NCI-H524 (cell line): ENCODE measurements at regions not wholly inside any gene's neighbourhood (a gene's known extent, or its start where the extent isn't known, plus 50 kb on each side); places are given as distances from the start of the nearest gene placed in this dataset.

Experiments used
- DNase-seq, 2 experiments: peaks; one replicate each; lab custom pipeline; 2025; lab: John Stamatoyannopoulos, UW

GRCh38 chr1:213724640-213725536, 262.9 kb upstream of the PROX1 start:
- DNase-seq: no peak

DNA sequence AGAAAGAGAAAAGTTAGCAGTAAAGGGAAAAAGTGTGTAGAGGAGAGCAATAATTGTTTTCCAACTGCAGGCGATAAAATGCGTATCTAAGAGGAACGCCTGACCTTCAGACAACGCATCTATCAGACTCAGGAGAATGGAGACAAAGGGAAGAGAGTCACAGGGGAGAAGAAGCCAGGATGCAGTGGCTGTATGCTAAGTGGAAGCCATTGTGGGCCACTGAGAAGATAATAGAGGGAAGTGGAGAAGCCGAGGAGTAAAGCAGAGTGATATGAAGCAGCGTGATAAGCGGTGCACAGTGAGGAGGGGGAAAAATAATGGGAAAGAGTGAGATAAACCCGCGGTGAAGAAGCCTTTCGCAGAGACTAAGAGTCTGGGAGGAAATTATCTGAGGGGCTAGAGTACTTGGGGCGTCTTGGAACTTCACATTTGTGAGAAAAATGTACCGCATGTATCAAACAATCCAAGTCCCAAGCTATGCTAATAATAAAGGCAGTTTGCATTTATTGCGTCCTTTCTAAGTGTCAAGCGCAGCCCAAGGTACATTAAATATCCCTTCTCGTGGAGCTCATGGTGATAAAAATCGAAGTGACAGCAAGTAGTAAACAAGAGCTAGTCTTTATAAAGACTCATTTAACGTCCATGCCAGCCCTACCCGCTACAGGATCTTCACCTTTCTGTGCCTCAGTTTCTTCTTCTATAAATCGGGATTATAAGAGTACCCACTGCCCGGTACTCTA, 259.8 kb upstream of the PROX1 start:
- no peak for DNase-seq

- DNase-seq: no peak
These were observed 258.9 kb upstream of the PROX1 start for GRCh38 chr1:213728593-213729536.

GRCh38 chr1:213733705-213734104, 254.1 kb upstream of the PROX1 start:
- no peak for DNase-seq

DNA sequence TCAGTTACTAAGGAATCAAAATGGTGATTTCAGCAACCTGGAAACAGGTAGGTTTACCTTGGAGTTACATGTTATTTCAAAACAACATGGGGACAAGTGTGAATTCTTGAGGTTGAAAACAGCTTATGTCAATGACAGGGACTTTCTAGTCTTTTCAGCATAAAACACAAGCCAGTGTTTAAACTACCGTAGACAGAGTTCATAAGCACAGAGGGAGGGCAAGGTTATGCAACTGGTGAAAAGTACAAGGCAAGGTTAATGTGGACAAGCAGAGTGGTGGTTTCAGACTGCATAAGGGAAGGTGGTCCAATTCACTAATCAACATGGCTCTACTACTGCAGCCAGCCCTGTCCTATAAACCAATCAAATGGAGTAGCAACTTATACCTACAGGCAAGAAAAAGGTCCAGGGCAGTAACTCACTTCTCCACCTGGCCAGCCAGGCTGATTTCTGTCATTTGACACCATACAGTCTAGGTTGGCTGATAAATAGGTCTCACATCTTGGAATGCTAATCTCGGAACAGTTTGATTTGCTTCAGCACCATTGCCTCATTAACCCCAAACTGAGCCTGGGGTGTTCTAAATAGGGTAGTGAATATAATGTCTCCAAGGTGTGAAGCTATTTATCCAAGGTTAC, 250.3 kb upstream of the PROX1 start:
- no peak for DNase-seq

DNA sequence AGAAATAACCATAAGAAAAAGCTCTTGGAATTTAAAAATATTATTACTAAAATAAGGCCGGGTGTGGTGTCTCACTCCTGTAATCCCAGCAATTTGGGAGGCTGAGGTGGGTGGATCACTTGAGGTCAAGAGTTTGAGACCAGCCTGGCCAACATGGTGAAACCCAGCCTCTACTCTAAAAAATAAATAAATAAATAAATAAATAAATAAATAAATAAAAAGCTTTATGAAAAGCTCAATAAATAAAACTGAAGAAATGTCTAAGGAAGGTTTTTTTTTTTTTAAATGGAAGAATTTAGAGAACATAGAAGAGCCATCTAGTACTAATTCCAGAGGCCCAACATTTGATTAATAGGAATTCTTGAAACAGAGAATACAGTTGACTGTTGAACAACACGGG, 249.1 kb upstream of the PROX1 start:
- DNase-seq: no peak

DNA sequence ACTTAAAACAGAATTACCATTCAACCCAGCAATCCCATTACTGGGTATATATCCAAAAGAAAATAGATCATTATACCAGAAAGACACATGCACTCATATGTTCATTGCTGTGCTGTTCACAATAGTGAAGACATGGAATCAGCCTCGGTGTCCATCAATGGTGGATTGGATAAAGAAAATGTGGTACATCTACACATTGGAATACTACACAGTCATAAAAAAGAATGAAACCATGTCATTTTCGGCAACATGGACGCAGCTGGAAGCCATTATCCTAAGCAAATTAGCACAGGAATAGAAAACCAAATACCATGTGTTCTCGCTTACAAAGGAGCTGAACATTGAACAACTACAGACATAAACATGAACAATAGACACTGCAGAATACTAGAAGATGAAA, 244.8 kb upstream of the PROX1 start:
- no peak for DNase-seq

- no peak for DNase-seq
These were observed 243.0 kb upstream of the PROX1 start for GRCh38 chr1:213744780-213745179.

DNA sequence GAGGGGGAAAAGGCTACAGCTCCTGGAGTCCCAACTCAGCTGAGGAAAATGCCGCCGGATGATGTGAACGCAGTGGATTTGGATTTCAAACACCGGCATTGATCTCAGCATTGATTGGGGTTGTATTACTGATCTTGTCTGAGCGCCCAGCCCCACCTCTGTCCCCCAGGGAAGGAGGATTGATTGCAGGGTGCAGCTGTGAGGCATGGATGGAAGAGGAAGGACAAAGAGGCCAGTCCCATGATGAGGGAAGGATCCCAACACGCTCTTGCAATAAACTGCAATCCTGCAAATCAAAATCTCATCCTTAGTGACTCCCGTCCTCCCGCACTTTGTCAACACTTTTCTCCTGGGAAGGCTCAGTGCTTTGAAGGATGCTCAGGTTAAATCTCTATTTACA, 242.3 kb upstream of the PROX1 start:
- DNase-seq: no peak

GRCh38 chr1:213749558-213749957, 238.2 kb upstream of the PROX1 start:
- DNase-seq: no peak

- DNase-seq: no peak
These were observed 237.3 kb upstream of the PROX1 start for GRCh38 chr1:213750231-213751063.

DNA sequence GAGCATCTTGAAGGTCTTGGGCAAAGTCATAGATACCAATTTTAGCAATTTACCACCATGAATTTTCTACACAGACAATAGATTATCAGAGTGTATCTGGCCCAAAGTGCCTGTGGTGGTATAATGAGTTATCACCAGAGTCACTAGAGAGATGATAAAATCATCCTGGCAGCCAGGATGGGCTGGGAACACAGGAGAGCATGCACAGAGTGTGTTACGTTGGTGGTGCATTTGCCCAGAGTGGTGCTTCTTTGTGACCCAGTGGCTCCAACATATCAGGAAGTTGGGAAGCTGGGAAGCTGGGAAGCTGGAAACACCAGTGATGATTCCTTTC, 236.7 kb upstream of the PROX1 start:
- DNase-seq: no peak

DNA sequence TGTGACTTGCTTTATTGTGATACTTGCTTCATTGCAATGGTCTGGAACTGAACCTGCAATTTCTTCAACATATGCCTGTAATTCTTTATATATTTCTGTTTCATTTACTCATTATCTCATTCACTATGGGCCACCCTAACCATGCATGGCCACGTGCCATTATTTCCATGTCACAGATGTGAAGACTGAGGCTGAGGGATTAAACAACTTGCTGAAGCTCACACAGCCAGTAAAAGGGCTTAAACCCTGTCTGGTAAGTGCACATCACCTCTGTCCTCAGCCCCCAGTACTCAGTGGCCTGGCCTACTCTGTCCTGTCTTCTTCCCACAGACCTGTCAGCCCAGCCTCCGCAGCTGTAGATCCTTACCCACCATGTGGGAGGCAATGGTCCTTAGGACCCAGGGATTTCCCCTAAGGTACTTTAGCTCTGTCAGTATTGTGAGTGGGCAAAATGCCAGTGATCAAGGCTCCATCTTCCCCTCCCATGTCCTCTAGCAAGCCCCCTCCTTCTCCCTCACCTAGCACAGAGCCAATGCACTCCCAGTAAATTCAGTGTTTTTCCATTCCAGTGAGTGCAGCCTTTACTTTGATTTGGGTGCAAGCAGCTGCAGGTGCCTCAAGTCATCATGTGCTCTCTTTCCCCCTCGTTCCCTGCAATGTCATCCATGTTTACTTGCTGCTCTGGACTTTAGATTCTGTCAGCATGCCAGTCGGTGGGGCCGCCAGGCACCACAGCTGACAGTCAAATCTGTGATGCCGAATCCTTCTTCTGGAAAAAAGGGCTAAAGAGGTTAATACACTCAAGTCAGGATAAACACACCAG, 228.2 kb upstream of the PROX1 start:
- DNase-seq: peak; percentile 48 to 62

- DNase-seq: no peak
These were observed 225.8 kb upstream of the PROX1 start for GRCh38 chr1:213761845-213762407.

- no peak for DNase-seq
These were observed 220.1 kb upstream of the PROX1 start for GRCh38 chr1:213767683-213768082.

DNA sequence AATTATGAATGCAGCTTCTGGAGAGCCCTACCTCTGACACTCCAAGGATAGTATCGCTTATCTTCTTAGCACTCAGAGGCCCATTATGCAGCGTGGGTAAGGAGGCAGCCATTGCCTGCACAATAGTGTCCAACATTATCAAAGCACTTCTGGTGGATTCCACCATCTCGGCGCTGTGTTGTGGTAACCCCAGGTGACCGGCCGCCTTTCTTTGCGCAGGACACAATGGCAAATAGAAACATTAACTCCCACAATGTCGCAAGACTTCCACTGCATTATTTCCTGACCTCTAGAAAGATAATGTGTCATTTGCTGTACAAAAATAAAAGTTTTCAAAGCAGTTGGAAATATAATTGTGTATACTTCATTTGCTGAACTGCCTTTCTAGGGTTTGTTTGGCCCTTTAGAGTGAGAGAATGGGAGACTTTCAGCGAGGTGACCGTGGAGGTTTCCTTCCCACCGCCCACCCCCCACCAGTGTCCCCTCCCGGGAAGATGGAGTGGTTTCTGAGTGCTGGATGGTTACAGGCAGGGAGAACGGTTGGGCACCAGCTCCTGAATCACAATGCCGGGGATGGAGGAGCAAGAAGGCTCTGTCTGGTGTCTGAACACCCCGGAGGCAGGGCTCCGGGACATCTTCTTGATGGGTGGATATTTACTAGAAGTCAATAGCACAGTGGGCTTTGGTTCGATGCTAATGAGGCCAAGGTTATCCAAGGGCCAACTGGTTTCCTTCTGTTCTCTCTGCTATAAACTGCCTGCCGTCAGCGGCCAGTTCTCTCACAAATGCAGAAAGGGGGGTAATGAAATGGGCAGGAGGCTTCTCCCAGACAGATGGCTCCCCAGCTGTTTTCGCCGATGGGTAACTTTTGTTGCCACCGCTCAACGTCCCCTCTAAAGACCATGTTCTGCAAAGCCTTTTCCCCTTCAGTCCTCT, 215.4 kb upstream of the PROX1 start:
- DNase-seq: peak; percentile 91 to 94

DNA sequence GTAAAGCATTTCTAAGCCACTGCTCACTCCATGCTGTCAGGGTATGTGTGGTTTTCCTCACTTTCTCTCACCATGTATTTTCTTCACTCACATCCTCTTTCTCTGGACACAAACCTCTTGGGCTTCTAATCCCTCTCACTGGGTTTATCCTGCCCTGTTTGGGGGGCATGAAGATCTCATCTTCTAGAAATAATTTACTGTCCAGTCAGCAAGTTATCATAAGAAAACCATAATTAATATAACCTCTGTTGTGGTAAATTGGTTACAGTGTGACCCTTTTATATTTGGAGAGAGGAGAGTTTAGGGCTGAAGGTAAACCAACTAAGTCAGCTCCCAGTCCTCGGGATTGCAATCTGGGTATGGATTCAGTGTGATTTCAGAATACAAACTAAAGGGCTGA, 213.8 kb upstream of the PROX1 start:
- DNase-seq: no peak

GRCh38 chr1:213776969-213777368, 210.8 kb upstream of the PROX1 start:
- no peak for DNase-seq

DNA sequence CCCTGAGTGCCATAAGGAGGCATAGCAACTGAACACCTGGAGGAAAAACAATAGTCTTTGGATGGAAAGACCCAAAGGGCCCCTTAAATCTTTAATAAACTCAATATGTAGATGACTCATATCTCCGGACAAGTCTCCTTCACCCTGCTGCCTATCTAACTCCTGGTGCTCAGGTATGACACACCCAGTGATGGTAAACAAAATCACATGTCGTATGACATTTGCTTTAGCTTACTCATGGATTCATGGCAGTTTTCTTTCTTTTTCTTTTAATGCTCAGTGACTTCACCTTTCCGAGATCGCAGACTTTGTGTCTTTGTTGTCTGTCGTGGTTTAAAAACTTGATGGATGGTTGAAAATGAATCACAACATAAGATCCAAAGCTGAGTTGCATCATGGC, 208.5 kb upstream of the PROX1 start:
- DNase-seq: no peak
